ENCODE measurements at regions not wholly inside any gene's neighbourhood (a gene's known extent, or its start where the extent isn't known, plus 50 kb on each side); places are given as distances from the start of the nearest gene placed in this dataset.
"Not testable (repeated sequence)": the region's sequence is repeated elsewhere in the genome, so short reads cannot be mapped to it uniquely, and the experiment has no call there.

- not testable (repeated sequence) for H3K9me3 ChIP-seq (ENCODE audit: low read length); H3K36me3 ChIP-seq (ENCODE audit: insufficient read depth, low read length); H3K27me3 ChIP-seq (ENCODE audit: insufficient read depth, low read length); H3K4me3 ChIP-seq (ENCODE audit: low read length)
- peaks cover 16% of the 10 kb centered on the region for H3K4me1 ChIP-seq (ENCODE audit: insufficient read depth, low read length)
- H2AFZ ChIP-seq (ENCODE audit: low read depth, low read length) = peak overlapping the region; percentile 46
Observed at GRCh38 chr12:116380740-116381139, 103.2 kb upstream of the MED13L start.

GRCh38 chr12:116381240-116381743 lies 103.8 kb upstream of the MED13L start:
- H3K4me3 ChIP-seq (ENCODE audit: low read length) = peak overlapping the region; percentile 11
- peaks cover 16% of the 10 kb centered on the region for H3K4me1 ChIP-seq (ENCODE audit: insufficient read depth, low read length)
- H3K9me3 ChIP-seq (ENCODE audit: low read length) = no peaks in the 10 kb centered on the region

GRCh38 chr12:116381744-116382685 lies 104.5 kb upstream of the MED13L start:
- Histone ChIP-seq H3K36me3 (ENCODE audit: insufficient read depth, low read length) (no peaks in the 10 kb centered on the region), H3K4me3 (ENCODE audit: low read length) (peak overlapping the region; percentile 11), H2AFZ (ENCODE audit: low read depth, low read length) (peak overlapping the region; percentile 46), H3K27me3 (ENCODE audit: insufficient read depth, low read length) (peaks cover 2% of the 10 kb centered on the region), H3K9me3 (ENCODE audit: low read length) (no peaks in the 10 kb centered on the region), H3K4me1 (ENCODE audit: insufficient read depth, low read length) (peaks cover 16% of the 10 kb centered on the region)

More at GRCh38 chr12:116381240-116381743, 103.8 kb upstream of the MED13L start:
- peak overlapping the region; percentile 46 for H2AFZ ChIP-seq (ENCODE audit: low read depth, low read length)
- H3K36me3 ChIP-seq (ENCODE audit: insufficient read depth, low read length) = no peaks in the 10 kb centered on the region
- H3K27me3 ChIP-seq (ENCODE audit: insufficient read depth, low read length) = peaks cover 2% of the 10 kb centered on the region

DNA sequence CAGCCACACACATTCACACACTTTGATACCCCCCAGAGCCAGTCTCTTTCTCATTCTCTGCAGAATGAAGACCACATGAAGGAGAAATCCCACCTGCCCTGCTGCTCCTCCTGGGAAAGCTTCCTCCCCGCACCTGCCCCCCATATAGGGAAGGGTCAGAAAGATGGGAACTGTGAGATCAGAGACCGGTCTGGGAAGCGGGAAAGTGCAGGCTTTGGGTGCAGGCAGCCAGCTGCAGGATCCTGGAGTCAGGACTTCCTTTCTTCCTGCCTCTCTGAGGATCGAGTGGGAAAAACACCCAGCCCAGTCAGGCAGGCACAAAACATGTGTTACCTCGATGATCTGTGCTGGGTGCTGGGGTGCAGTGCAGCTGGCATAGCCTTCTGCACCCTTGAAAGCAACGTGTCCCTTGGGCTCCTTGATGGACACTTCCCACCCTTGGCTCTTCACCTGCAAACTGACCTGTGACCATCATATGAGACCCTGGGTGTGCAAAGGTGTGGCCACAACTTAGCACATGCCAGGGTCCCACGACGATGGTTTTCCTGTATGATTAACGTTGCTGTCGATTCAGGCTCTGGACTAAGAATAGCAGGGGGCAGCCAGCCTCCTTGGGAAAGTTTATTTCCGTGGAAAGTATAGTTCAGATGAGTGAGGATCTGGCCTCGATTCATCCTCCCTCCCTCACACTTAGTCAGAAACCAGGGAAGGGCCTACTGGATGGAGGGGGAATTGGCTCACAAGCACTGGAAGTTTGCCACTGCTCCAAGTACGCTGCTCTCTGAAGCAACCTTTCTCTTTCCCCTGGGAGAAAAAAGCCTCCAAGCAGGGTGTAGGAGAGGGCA lies 105.4 kb upstream of the MED13L start:
- Histone ChIP-seq H3K27me3 (ENCODE audit: insufficient read depth, low read length) (peaks cover 2% of the 10 kb centered on the region), H3K4me3 (ENCODE audit: low read length) (no peak overlapping the region), H3K4me1 (ENCODE audit: insufficient read depth, low read length) (peaks cover 16% of the 10 kb centered on the region), H2AFZ (ENCODE audit: low read depth, low read length) (no peak overlapping the region), H3K36me3 (ENCODE audit: insufficient read depth, low read length) (no peaks in the 10 kb centered on the region), H3K9me3 (ENCODE audit: low read length) (no peaks in the 10 kb centered on the region)

- Histone ChIP-seq H3K4me1 (ENCODE audit: insufficient read depth, low read length) (peaks cover 16% of the 10 kb centered on the region), H3K4me3 (ENCODE audit: low read length) (no peak overlapping the region), H3K27me3 (ENCODE audit: insufficient read depth, low read length) (peaks cover 2% of the 10 kb centered on the region), H3K9me3 (ENCODE audit: low read length) (no peaks in the 10 kb centered on the region), H2AFZ (ENCODE audit: low read depth, low read length) (no peak overlapping the region), H3K36me3 (ENCODE audit: insufficient read depth, low read length) (no peaks in the 10 kb centered on the region)
Observed at GRCh38 chr12:116384175-116384574, 106.7 kb upstream of the MED13L start.

DNA sequence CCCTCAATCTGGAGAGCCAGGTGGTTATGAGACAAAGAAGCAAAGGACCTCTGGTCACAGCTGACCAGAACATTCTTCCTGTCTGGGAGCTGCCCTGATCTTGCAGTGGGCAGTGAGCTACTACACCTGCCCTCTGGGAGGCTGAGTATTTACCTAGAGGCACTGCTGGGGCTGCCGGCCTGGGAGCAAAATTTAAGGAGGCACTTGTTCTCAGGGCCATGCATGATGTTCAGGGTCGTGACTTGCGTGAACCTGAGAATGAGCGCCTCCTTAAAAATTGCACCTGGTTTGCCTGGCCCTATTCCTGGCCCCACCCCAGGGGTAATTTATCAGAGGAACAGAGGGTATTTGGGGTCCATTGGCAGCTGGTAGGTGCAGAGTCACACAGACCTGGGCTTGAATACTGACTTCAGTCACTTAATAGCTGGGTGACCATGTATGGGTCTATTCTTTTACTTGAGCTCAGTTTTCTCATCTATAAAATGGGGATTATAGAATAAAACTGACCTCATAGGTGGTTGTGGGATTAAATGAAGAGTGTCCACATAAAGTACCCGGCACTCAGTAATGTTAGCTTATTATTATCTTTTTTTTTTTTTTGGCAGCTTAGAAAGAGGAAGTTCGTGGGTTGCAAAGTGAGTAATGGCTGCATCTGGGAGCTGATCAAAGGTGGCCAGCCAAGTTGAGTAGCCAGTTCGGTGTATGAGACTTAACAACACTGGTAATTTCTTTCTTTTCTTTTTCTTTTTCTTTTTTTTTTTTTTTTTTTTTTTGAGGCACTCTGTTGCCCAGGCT lies 107.4 kb upstream of the MED13L start:
- Histone ChIP-seq H3K4me3 (ENCODE audit: low read length) (no peak overlapping the region), H3K27me3 (ENCODE audit: insufficient read depth, low read length) (peaks cover 2% of the 10 kb centered on the region), H2AFZ (ENCODE audit: low read depth, low read length) (no peak overlapping the region), H3K9me3 (ENCODE audit: low read length) (no peaks in the 10 kb centered on the region), H3K4me1 (ENCODE audit: insufficient read depth, low read length) (peaks cover 16% of the 10 kb centered on the region), H3K36me3 (ENCODE audit: insufficient read depth, low read length) (no peaks in the 10 kb centered on the region)

DNA sequence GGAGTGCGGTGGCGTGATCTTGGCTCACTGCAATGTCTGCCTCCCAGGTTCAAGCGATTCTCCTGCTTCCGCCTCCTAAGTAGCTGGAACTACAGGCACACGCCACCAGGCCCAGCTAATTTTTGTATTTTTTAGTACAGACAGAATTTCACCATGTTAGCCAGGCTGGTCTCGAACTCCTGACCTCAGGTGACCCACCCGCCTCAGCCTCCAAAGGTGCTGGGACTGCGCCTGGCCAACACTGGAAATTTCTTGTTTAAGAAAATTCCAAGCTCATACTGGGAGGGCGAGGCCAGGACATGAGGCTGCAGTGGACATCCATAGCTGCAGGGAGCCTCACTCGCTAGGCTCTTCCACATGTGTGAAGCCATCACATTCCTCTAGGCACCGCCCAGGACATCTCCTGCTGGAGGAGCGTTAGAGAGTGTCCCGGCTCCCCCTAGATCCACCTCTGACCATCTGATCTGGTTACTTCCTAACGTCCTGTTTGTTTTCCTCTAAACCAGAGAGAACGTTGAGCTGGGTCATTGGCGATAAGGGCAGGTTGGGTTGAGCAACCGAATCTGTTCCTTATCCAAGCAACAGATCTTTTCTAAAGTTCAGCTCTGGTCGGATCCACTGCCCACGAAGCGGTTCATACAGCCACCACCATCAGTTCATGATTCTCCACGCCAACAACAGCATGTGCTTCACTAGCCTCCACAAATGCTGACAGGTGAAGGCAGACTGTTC lies 108.2 kb upstream of the MED13L start:
- H3K36me3 ChIP-seq (ENCODE audit: insufficient read depth, low read length) = no peaks in the 10 kb centered on the region
- peaks cover 16% of the 10 kb centered on the region for H3K4me1 ChIP-seq (ENCODE audit: insufficient read depth, low read length)
- H3K27me3 ChIP-seq (ENCODE audit: insufficient read depth, low read length) = peaks cover 2% of the 10 kb centered on the region
- no peak overlapping the region for H2AFZ ChIP-seq (ENCODE audit: low read depth, low read length)
- H3K9me3 ChIP-seq (ENCODE audit: low read length) = no peaks in the 10 kb centered on the region
- no peak overlapping the region for H3K4me3 ChIP-seq (ENCODE audit: low read length)

- no peaks in the 10 kb centered on the region for H3K27me3 ChIP-seq (ENCODE audit: insufficient read depth, low read length)
Observed at GRCh38 chr12:116389326-116389725, 111.8 kb upstream of the MED13L start.

DNA sequence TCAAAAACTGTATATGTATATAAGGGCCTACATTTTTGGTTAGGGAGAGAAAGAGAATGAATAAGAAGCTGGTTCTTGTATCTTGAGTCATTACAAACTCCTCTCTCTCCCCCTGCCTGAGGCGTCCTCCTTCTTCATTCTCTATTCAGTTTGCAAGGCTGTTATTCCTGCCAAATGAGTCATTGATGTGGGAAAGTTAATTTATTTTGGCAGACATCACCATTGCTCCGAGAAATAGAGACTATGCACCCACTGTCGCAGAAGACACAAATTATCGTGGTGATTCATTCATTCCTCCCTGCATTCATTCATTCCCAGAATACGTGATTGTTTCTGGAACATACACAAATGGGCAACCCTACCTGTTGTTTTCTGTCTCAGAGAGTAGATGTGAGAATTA lies 112.5 kb upstream of the MED13L start:
- H2AFZ ChIP-seq (ENCODE audit: low read depth, low read length) = no peak overlapping the region
- no peaks in the 10 kb centered on the region for H3K36me3 ChIP-seq (ENCODE audit: insufficient read depth, low read length)
- no peak overlapping the region for H3K4me3 ChIP-seq (ENCODE audit: low read length)
- H3K27me3 ChIP-seq (ENCODE audit: insufficient read depth, low read length) = no peaks in the 10 kb centered on the region
- no peaks in the 10 kb centered on the region for H3K9me3 ChIP-seq (ENCODE audit: low read length)
- no peaks in the 10 kb centered on the region for H3K4me1 ChIP-seq (ENCODE audit: insufficient read depth, low read length)

More at GRCh38 chr12:116389326-116389725, 111.8 kb upstream of the MED13L start:
- H3K4me3 ChIP-seq (ENCODE audit: low read length) = no peak overlapping the region
- no peaks in the 10 kb centered on the region for H3K36me3 ChIP-seq (ENCODE audit: insufficient read depth, low read length)
- no peaks in the 10 kb centered on the region for H3K4me1 ChIP-seq (ENCODE audit: insufficient read depth, low read length)
- no peak overlapping the region for H2AFZ ChIP-seq (ENCODE audit: low read depth, low read length)
- no peaks in the 10 kb centered on the region for H3K9me3 ChIP-seq (ENCODE audit: low read length)

DNA sequence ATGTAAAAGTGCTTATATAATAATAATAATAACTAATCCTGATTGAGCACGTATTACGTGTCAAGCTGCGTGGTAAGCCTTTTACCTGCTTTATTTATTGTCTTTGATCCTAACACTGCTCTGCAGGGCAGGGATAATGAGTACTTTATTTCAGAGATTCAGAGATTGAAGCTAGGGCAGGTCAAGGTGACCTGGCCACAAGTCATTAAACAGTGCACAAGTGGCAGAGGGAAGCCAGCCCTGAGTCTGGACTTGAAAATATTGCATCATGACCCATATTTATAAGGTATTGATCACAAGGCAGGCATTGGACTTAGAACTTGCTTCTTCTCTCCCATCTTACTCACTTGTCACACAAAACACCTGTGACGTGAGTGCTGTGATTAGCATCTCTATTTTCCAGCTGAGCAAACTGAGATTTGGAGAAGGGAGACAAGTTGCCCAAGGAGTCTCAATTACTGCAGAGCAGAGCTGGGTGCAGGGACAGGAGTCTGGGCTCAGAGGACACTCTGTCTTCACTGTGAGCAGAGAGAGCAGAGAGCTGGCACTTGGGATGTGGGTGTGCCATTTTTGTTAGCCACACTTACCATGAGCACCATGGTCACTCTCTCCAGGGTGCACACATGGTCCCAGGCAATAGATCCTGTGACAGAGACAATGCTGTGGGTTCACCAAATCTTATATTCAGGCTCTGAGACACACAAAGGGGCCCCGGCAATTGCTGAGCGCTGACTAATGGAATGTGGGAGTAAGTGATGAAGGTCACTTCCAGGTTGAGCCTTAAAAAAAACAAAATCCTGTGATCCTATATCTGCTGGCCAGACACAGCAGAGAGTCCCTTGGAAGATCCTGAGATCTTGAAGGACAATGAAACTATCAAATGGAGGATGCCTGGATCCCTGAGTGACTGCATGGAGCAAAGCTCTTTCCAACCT lies 113.2 kb upstream of the MED13L start:
- no peaks in the 10 kb centered on the region for H3K9me3 ChIP-seq (ENCODE audit: low read length)
- H3K27me3 ChIP-seq (ENCODE audit: insufficient read depth, low read length) = no peaks in the 10 kb centered on the region
- no peaks in the 10 kb centered on the region for H3K36me3 ChIP-seq (ENCODE audit: insufficient read depth, low read length)

DNA sequence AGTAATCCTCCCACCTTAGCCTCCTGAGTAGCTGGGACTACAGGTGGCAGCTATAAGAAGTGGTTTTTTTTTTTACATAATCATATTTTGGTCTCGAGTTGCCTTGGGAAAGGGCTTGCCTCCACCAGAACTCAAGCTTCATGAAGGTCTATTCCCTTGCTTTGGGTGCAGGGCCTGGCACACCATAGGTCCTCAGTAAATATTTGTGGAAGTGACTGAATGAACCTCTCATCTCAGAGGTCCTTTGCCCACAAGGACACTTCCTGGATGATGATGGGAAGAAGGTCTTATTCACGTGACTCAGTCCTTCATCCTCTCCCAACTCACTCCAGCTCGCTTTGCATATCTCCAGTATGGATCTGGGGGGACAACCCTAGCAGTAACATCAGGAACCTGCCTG lies 114.0 kb upstream of the MED13L start:
- no peaks in the 10 kb centered on the region for H3K9me3 ChIP-seq (ENCODE audit: low read length)
- H3K4me3 ChIP-seq (ENCODE audit: low read length) = no peak overlapping the region
- H3K36me3 ChIP-seq (ENCODE audit: insufficient read depth, low read length) = no peaks in the 10 kb centered on the region
- H3K27me3 ChIP-seq (ENCODE audit: insufficient read depth, low read length) = no peaks in the 10 kb centered on the region
- H3K4me1 ChIP-seq (ENCODE audit: insufficient read depth, low read length) = no peaks in the 10 kb centered on the region
- no peak overlapping the region for H2AFZ ChIP-seq (ENCODE audit: low read depth, low read length)

More for the DNA sequence above, 113.2 kb upstream of the MED13L start:
- Histone ChIP-seq H3K4me1 (ENCODE audit: insufficient read depth, low read length) (no peaks in the 10 kb centered on the region), H3K4me3 (ENCODE audit: low read length) (no peak overlapping the region), H2AFZ (ENCODE audit: low read depth, low read length) (no peak overlapping the region)
